Smooth muscle cell (in vitro differentiated cells): ENCODE measurements at regions not wholly inside any gene's neighbourhood (a gene's known extent, or its start where the extent isn't known, plus 50 kb on each side); places are given as distances from the start of the nearest gene placed in this dataset.

Experiments used
- DNase-seq: peaks from one replicate; lab custom pipeline; 2025; ENCODE audit not compliant: unreplicated experiment; lab: John Stamatoyannopoulos, UW
- H2AFZ ChIP-seq: fragments of 200-600 bp; sonication (generic); 2 replicates; pipeline ENCODE4 v1.6.0; 2016; ENCODE audit warnings: antibody characterized with exemption, low read depth, mild to moderate bottlenecking
- H3F3A ChIP-seq: fragments of 200-600 bp; sonication (generic); 2 replicates; pipeline ENCODE4 v1.6.0; 2017; ENCODE audit warnings: antibody characterized with exemption, low read depth
- H3K27ac ChIP-seq: fragments of 200-600 bp; sonication (generic); 2 replicates; pipeline ENCODE4 v1.5.1; 2016; ENCODE audit warnings: low read depth, mild to moderate bottlenecking
- H3K27me3 ChIP-seq: fragments of 200-600 bp; sonication (generic); 2 replicates; pipeline ENCODE4 v1.6.1; 2016; ENCODE audit warnings: low read depth, mild to moderate bottlenecking
- H3K36me3 ChIP-seq: fragments of 200-600 bp; sonication (generic); 2 replicates; pipeline ENCODE4 v1.5.1; 2016; ENCODE audit warnings: low read depth
- H3K4me1 ChIP-seq: fragments of 200-600 bp; sonication (generic); 2 replicates; pipeline ENCODE4 v1.5.1; 2016; ENCODE audit warnings: low read depth
- H3K4me2 ChIP-seq: fragments of 200-600 bp; sonication (generic); 2 replicates; pipeline ENCODE4 v1.6.0; 2016; ENCODE audit warnings: mild to moderate bottlenecking
- H3K4me3 ChIP-seq: fragments of 200-600 bp; sonication (generic); 2 replicates; pipeline ENCODE4 v1.5.1; 2016; ENCODE audit warnings: mild to moderate bottlenecking
- H3K79me2 ChIP-seq: fragments of 200-600 bp; sonication (generic); 2 replicates; pipeline ENCODE4 v1.6.0; 2016; ENCODE audit warnings: low read depth, mild to moderate bottlenecking
- H3K9ac ChIP-seq: fragments of 200-600 bp; sonication (generic); 2 replicates; pipeline ENCODE4 v1.6.0; 2016; ENCODE audit warnings: low read depth
- H3K9me3 ChIP-seq: fragments of 200-600 bp; sonication (generic); replicated peaks from 2 replicates; pipeline ENCODE4 v1.5.1; 2016; ENCODE audit warnings: low read depth
- H4K20me1 ChIP-seq: fragments of 200-600 bp; sonication (generic); 2 replicates; pipeline ENCODE4 v1.6.0; 2016; ENCODE audit warnings: low read depth
- WGBS: methylation state at CpG from one replicate; pipeline ENCODE4 v1.1.7; 2016; ENCODE audit warnings: low lambda C conversion rate; 5-methylcytosine and 5-hydroxymethylcytosine counted together
- TF ChIP-seq, protein P1 (sequence below): fragments of 200-600 bp; sonication (generic); IDR thresholded peaks from 2 replicates; pipeline ENCODE4 v1.5.1; 2017; ENCODE audit warnings: borderline replicate concordance, mild to moderate bottlenecking, antibody characterized with exemption; ENCODE audit not compliant: insufficient read depth, poor library complexity, severe bottlenecking

GRCh38 chr10:25120188-25120587 is 54.6 kb upstream of the GPR158 start:
- Histone ChIP-seq H3K4me3 (no peak overlapping the region), H3K27me3 (no peaks in the 10 kb centered on the region), H3K36me3 (no peaks in the 10 kb centered on the region), H3F3A (no peaks in the 10 kb centered on the region), H3K9ac (no peak overlapping the region), H3K4me2 (no peak overlapping the region), H4K20me1 (no peaks in the 10 kb centered on the region), H2AFZ (no peak overlapping the region), H3K4me1 (peaks cover 7% of the 10 kb centered on the region), H3K9me3 (no peaks in the 10 kb centered on the region), H3K27ac (no peak overlapping the region), H3K79me2 (no peaks in the 10 kb centered on the region)
- TF ChIP-seq, protein P1, sequence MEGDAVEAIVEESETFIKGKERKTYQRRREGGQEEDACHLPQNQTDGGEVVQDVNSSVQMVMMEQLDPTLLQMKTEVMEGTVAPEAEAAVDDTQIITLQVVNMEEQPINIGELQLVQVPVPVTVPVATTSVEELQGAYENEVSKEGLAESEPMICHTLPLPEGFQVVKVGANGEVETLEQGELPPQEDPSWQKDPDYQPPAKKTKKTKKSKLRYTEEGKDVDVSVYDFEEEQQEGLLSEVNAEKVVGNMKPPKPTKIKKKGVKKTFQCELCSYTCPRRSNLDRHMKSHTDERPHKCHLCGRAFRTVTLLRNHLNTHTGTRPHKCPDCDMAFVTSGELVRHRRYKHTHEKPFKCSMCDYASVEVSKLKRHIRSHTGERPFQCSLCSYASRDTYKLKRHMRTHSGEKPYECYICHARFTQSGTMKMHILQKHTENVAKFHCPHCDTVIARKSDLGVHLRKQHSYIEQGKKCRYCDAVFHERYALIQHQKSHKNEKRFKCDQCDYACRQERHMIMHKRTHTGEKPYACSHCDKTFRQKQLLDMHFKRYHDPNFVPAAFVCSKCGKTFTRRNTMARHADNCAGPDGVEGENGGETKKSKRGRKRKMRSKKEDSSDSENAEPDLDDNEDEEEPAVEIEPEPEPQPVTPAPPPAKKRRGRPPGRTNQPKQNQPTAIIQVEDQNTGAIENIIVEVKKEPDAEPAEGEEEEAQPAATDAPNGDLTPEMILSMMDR = no peak
- WGBS = 93% methylated on average over 3 of the region's 3 CpGs
- DNase-seq = no peak
